Heart right ventricle (tissue), 16 donors: ENCODE measurements at regions not wholly inside any gene's neighbourhood (a gene's known extent, or its start where the extent isn't known, plus 50 kb on each side); places are given as distances from the start of the nearest gene placed in this dataset.

Experiments
- ATAC-seq, 8 donors: fragments of 200-7000 bp; cut with Tn5 transposase; one replicate each; pipeline ENCODE4 v1.9.1; 2020; ENCODE audit warnings: mild to moderate bottlenecking in 8 of 8, moderate library complexity in 8 of 8, moderate number of reproducible peaks in 1 of 8
- DNase-seq, 2 donors: peaks; one replicate each; pipeline ENCODE4 v3.0.0-alpha.2; 2020
- H3K27ac ChIP-seq, 10 donors: fragments of 200-600 bp; sonication (generic) in 2 of 10; one replicate each; pipeline versions ENCODE4 v1.5.0 to v1.8.0; 2020 to 2022; ENCODE audit warnings: mild to moderate bottlenecking in 3 of 10
- H3K27me3 ChIP-seq, 7 donors: fragments of 200-600 bp; one replicate each; pipeline ENCODE4 v1.8.0; 2021 to 2022; ENCODE audit warnings: mild to moderate bottlenecking in 2 of 7
- H3K36me3 ChIP-seq, 9 donors: fragments of 200-600 bp; sonication (generic) in 1 of 9; one replicate each; pipeline versions ENCODE4 v1.5.0 to v1.8.0; 2020 to 2022; ENCODE audit warnings: mild to moderate bottlenecking in 2 of 9
- H3K4me1 ChIP-seq, 9 donors: fragments of 200-600 bp; sonication (generic) in 1 of 9; one replicate each; pipeline versions ENCODE4 v1.5.0 to v1.8.0; 2020 to 2022; ENCODE audit warnings: mild to moderate bottlenecking in 4 of 9
- H3K4me3 ChIP-seq, 10 donors: fragments of 200-600 bp; sonication (generic) in 2 of 10; one replicate each; pipeline versions ENCODE4 v1.5.0 to v1.8.0; 2020 to 2022; ENCODE audit warnings: mild to moderate bottlenecking in 7 of 10, moderate library complexity in 2 of 10
- H3K9me3 ChIP-seq, 11 donors: fragments of 200-600 bp in 10 of 11; sonication (generic) in 2 of 11; one replicate each; pipeline versions ENCODE4 v1.5.0 to v1.8.0; 2013 to 2022; ENCODE audit warnings: mild to moderate bottlenecking in 2 of 11, control low read depth in 1 of 11, moderate library complexity in 1 of 11
- WGBS, 2 donors: extraction: QIAGEN DNeasy Blood & Tissue Kit; methylation state at CpG; one replicate each; pipeline ENCODE4 v1.1.7; 2013; ENCODE audit warnings: inconsistent platforms in 1 of 2; 5-methylcytosine and 5-hydroxymethylcytosine counted together
- intact Hi-C, 10 donors: fragments of 100-400 bp; cut with DNase I; formaldehyde crosslinking; loops; one replicate each; pipeline versions ENCODE4 v1.11.1 to v1.14.2; 2022
- TF ChIP-seq, protein P1 (sequence below), 9 donors: fragments of 200-600 bp; sonication (generic) in 2 of 9; IDR thresholded peaks; one replicate each; pipeline versions ENCODE4 v1.5.0 to v1.8.0; 2021 to 2022; ENCODE audit warnings: antibody characterized with exemption in 9 of 9, mild to moderate bottlenecking in 5 of 9, moderate library complexity in 1 of 9
- donor health status: Arrhythmogenic right ventricular cardiomyopathy.
- donor health status: ischemic (EF 13 %, LVEDD 7.1; RV severe dilation, severe dysfunction).
- donor health status: healthy with polysubstance abuse.
- donor health status: DM: no; HTN: yes; CAD: no.
- donor health status: DM: no; HTN: no; CAD: no.
- donor health status: ischemic (EF 25% LVEDD 6.9; RV normal size, moderate dysfunction).
- donor health status: ischemic (EF 25% LVEDD 5.7; RV mildly dilated, moderate dysfunction).
- donor health status: healthy.
- donor health status: DM: yes; HTN: yes; CAD: no.
- donor health status: Ischemic cardiomyopathy.
- donor health status: ischemic (EF 35%, LVEDD 5.7; RV mildly dilated, moderate dysfunction).
- donor health status: nonischemic (EF 11% LVEDD 7.7; RV severe dilation, severe dysfunction).
- donor health status: DM: yes; HTN: yes; CAD: no.
- donor health status: PGD.
- donor health status: ischemic (EF 29% LVEDD 5.4; RV normal size, mild dysfunction).
- donor health status: nonischemic (EF 23%, LVEDD 6.1; RV moderate dilation, normal function).

- Histone ChIP-seq H3K9me3 (no peaks in the 10 kb centered on the region), H3K4me1 (no peaks in the 10 kb centered on the region), H3K36me3 (no peaks in the 10 kb centered on the region), H3K27me3 (no peaks in the 10 kb centered on the region), H3K4me3 (no peak overlapping the region), H3K27ac (no peak overlapping the region)
- TF ChIP-seq, protein P1, sequence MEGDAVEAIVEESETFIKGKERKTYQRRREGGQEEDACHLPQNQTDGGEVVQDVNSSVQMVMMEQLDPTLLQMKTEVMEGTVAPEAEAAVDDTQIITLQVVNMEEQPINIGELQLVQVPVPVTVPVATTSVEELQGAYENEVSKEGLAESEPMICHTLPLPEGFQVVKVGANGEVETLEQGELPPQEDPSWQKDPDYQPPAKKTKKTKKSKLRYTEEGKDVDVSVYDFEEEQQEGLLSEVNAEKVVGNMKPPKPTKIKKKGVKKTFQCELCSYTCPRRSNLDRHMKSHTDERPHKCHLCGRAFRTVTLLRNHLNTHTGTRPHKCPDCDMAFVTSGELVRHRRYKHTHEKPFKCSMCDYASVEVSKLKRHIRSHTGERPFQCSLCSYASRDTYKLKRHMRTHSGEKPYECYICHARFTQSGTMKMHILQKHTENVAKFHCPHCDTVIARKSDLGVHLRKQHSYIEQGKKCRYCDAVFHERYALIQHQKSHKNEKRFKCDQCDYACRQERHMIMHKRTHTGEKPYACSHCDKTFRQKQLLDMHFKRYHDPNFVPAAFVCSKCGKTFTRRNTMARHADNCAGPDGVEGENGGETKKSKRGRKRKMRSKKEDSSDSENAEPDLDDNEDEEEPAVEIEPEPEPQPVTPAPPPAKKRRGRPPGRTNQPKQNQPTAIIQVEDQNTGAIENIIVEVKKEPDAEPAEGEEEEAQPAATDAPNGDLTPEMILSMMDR (IDR thresholded peaks at IDR 0.05), result no peak
- no peak for DNase-seq
- intact Hi-C loops, result no loop called here
- ATAC-seq, result no peak
- WGBS, 2 donors, result 66 to 68% methylated on average over 4 of the region's 4 CpGs
Measured at GRCh38 chr1:192066202-192066601, 92.1 kb upstream of the RGS18 start.

- no peak for ATAC-seq
- Histone ChIP-seq H3K27me3 (no peaks in the 10 kb centered on the region), H3K4me3 (no peak overlapping the region), H3K36me3 (no peaks in the 10 kb centered on the region), H3K9me3 (no peaks in the 10 kb centered on the region), H3K27ac (no peak overlapping the region), H3K4me1 (no peaks in the 10 kb centered on the region)
- DNase-seq, result no peak
- intact Hi-C loops, result no loop called here
- TF ChIP-seq, protein P1 (IDR thresholded peaks at IDR 0.05), result no peak
- WGBS, 2 donors, result 67 to 73% methylated on average over 3 of the region's 3 CpGs
Measured at GRCh38 chr1:192067360-192067759, 90.9 kb upstream of the RGS18 start.

- TF ChIP-seq, protein P1 (IDR thresholded peaks at IDR 0.05), result no peak
- DNase-seq, result no peak
- Histone ChIP-seq H3K9me3 (no peaks in the 10 kb centered on the region), H3K36me3 (no peaks in the 10 kb centered on the region), H3K27ac (no peak overlapping the region), H3K4me3 (no peak overlapping the region), H3K4me1 (no peaks in the 10 kb centered on the region), H3K27me3 (no peaks in the 10 kb centered on the region)
- ATAC-seq, result no peak
- 87 to 93% methylated on average over 2 of the region's 2 CpGs for WGBS, 2 donors
- intact Hi-C loops, result no loop called here
Measured at GRCh38 chr1:192070213-192070612, 88.0 kb upstream of the RGS18 start.

GRCh38 chr1:192080684-192081083, 77.6 kb upstream of the RGS18 start:
- DNase-seq (no peak), ATAC-seq (no peak)
- Histone ChIP-seq H3K36me3 (no peaks in the 10 kb centered on the region), H3K4me3 (no peak overlapping the region), H3K4me1 (no peaks in the 10 kb centered on the region), H3K9me3 (no peaks in the 10 kb centered on the region), H3K27ac (no peak overlapping the region), H3K27me3 (no peaks in the 10 kb centered on the region)
- TF ChIP-seq, protein P1 (IDR thresholded peaks at IDR 0.05), result no peak
- intact Hi-C loops, result no loop called here
- 39 to 62% methylated on average over 2 of the region's 2 CpGs for WGBS, 2 donors

GRCh38 chr1:192081359-192081758, 76.9 kb upstream of the RGS18 start:
- H3K36me3 ChIP-seq, result no peaks in the 10 kb centered on the region
- intact Hi-C loops, result no loop called here
- H3K9me3 ChIP-seq, result no peaks in the 10 kb centered on the region
- H3K27ac ChIP-seq, result no peak overlapping the region
- ATAC-seq (no peak), DNase-seq (no peak)
- TF ChIP-seq, protein P1 (IDR thresholded peaks at IDR 0.05), result no peak
- H3K4me3 ChIP-seq, result no peak overlapping the region
- no peaks in the 10 kb centered on the region for H3K27me3 ChIP-seq
- H3K4me1 ChIP-seq, result no peaks in the 10 kb centered on the region
